NCI-H1436 treated with DMSO at 0.1 percent for 48 hours (cell line): ENCODE measurements at regions not wholly inside any gene's neighbourhood (a gene's known extent, or its start where the extent isn't known, plus 50 kb on each side); places are given as distances from the start of the nearest gene placed in this dataset.
"Not testable (repeated sequence)": the region's sequence is repeated elsewhere in the genome, so short reads cannot be mapped to it uniquely, and the experiment has no call there.

ENCODE experiments used
- DNase-seq: peaks from one replicate; lab custom pipeline; 2025; lab: John Stamatoyannopoulos, UW

DNA sequence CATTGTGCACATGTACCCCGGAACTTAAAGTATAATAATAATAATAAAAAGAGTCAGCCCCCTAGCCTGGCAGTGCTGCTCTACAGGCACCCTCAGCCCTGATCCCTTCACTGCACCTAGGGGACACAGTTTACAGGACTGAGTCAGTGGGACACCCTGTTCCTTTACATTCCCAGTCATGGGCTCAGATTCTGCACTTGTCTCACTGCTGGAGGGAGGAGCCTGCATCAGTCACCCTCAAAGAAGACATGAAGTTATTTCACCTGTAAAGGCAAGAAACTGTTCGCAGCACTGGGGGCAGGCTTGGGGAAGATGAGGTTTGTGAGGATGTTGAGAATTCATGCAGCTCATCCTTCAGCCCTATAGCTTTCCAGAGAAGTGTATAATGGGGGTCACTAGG is 50.7 kb upstream of the VPREB1 start:
- no peak for DNase-seq

DNA sequence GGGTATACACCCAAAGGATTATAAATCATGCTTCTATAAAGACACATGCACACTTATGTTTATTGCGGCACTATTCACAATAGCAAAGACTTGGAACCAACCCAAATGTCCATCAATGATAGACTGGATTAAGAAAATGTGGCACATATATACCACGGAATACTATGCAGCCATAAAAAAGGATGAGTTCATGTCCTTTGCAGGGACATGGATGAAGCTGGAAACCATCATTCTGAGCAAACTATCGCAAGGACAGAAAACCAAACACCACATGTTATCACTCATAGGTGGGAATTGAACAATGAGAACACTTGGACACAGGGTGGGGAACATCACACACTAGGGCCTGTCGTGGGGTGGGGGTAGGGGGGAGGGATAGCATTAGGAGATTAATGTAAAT is 51.1 kb upstream of the VPREB1 start:
- not testable (repeated sequence) for DNase-seq

- DNase-seq: not testable (repeated sequence)
Measured at GRCh38 chr22:22193006-22193405, 51.6 kb upstream of the VPREB1 start.

DNA sequence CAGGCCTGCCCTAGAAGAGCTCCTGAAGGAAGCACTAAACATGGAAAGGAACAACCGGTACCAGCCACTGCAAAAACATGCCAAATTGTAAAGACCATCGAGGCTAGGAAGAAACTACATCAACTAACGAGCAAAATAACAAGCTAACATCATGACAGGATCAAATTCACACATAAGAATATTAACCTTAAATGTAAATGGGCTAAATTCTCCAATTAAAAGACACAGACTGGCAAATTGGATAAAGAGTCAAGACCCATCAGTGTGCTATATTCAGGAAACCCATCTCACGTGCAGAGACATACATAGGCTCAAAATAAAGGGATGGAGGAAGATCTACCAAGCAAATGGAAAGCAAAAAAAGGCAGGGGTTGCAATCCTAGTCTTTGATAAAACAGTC is 54.8 kb upstream of the VPREB1 start:
- not testable (repeated sequence) for DNase-seq

DNA sequence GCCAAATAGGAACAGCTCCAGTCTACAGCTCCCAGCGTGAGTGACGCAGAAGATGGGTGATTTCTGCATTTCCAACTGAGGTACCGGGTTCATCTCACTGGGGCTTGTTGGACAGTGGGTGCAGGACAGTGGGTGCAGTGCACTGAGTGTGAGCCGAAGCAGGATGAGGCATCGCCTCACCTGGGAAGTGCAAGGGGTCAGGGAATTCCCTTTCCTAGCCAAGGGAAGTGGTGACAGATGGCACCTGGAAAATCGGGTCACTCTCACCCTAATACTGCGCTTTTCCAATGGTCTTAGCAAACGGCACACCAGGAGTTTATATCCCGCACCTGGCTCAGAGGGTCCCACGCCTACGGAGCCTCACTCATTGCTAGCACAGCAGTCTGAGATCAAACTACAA is 56.7 kb upstream of the VPREB1 start:
- not testable (repeated sequence) for DNase-seq

- no peak for DNase-seq
Measured at GRCh38 chr22:22187299-22187698, 57.3 kb upstream of the VPREB1 start.

GRCh38 chr22:22185844-22186499 is 58.6 kb upstream of the VPREB1 start:
- no peak for DNase-seq

GRCh38 chr22:22185217-22185616 is 59.4 kb upstream of the VPREB1 start:
- DNase-seq: no peak

GRCh38 chr22:22184277-22184807 is 60.2 kb upstream of the VPREB1 start:
- DNase-seq: no peak

DNA sequence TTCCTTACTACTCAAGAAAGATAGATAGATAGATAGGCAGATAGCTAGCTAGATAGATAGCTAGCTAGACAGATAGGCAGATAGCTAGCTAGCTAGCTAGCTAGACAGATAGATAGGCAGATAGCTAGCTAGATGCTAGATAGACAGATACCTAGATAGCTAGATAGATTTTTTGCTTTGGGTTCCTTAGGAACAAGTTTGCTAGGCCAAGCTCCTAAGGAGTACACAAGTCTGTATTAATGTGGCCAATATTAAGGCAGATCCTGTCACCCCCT is 61.7 kb upstream of the VPREB1 start:
- no peak for DNase-seq

DNA sequence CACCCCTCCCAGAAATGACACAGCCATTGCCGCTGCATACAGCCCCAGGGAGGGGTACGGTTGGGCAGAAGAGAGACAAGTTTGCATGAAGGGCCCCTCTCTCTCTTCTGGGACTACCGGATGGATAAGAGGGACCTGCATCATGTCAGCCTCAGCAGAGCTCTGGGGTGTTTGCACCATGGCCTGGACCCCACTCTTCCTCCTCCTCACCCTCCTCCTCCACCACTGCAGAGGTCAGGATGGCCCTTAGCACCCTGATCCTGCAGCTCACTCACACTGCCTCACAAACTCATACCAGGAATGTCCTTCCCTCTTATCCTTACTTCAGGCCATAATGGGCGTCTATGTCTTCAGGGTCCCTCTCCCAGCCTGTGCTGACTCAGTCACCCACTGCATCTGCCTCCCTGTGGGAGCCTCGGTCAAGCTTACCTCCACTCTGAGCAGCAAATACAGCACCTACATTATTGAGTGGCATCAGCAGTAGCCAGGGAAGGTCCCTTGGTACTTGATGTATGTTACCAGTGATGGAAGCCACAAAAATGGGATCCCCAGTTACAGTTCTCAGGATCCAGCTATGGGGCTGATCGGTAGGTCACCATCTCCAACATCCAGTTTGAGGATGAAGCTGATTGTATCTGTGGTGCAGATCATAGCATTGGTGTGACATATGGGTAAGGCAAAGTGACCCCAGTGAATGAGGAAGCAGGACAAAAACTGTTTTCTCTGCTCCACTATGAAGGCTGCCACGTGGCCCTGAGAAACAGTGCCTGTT is 62.2 kb upstream of the VPREB1 start:
- DNase-seq: no peak

GRCh38 chr22:22181341-22181850 is 63.2 kb upstream of the VPREB1 start:
- DNase-seq: no peak

GRCh38 chr22:22180738-22181285 is 63.8 kb upstream of the VPREB1 start:
- DNase-seq: no peak

GRCh38 chr22:22179858-22180257 is 64.7 kb upstream of the VPREB1 start:
- no peak for DNase-seq

DNA sequence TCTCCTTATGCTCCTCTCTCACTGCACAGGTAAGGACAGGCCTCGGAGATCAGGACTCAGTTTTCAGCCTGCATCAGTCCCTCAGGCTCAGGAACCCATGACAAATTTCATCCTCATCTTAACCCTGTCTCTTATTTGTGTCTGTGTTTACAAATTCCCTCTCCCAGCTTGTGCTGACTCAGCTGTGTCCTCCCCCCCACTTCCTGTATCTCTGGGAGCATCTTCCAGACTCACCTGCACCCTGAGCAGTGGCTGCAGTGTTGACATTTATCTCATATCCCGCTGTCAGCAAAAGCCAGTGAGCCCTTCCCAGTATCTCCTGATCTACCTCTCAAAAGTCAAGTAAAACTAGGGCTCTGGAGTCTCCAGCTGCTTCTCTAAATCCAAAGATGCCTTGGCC is 65.6 kb upstream of the VPREB1 start:
- no peak for DNase-seq

DNA sequence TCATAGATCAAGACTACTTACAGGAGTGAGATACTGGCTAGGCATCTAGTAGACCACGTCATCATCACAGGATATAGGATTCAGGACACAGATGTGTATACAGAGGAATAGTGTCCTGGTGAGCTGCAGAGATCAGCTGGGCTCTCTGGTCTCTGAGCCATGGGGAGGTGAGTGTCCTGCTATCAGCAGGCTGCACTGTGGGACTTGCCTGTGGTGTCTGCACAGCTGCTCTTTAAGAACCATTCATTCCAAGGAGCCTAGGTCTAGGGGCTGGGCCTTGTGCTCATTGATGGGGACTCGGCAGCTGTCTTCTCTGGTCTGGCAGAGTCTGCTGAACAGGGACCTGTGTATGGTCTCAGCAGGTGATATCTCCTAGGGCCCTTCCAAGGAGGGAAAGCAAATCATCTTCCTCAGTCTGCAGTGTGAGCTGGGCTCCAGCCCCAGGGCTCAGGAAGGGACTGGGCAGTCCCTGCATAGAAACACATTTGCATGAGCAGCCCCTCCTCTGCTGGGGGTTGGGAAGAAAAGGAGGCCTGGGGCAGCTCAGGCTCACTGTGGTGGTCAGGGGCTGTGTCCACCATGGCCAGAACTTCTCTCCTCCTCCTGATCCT is 66.1 kb upstream of the VPREB1 start:
- DNase-seq: no peak

DNA sequence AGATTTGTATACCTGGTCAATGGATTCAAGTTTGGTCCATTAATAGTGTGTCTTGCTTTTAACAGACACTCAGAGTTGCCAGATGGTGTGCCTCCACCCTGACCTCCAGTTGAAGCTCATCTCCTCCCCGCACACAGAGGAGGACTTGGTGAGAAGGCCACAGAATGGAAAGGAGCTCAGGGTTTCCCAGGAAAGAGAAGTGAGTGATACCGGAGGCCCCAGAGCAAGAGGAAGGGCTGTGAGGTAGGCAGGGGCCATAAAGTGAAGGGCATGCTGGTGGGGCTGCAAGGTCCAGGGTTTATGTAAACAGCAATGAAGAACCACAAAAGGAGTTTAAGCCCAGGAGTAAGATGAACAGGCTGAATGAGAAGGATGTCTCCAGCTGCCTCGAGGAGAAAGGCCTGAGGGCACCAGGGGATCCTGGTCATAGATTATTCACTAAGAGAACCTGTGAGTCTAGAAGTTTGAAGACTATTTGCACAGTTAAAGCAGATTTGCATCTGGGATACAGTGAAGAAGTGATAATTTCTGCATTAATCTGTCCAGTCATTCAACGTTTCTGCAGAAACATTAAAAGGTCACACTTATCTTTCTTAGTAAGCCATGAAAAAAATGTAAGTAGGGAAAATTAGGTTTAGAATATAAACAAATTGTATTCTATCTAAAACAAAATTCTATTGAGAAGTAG is 67.5 kb upstream of the VPREB1 start:
- no peak for DNase-seq

DNA sequence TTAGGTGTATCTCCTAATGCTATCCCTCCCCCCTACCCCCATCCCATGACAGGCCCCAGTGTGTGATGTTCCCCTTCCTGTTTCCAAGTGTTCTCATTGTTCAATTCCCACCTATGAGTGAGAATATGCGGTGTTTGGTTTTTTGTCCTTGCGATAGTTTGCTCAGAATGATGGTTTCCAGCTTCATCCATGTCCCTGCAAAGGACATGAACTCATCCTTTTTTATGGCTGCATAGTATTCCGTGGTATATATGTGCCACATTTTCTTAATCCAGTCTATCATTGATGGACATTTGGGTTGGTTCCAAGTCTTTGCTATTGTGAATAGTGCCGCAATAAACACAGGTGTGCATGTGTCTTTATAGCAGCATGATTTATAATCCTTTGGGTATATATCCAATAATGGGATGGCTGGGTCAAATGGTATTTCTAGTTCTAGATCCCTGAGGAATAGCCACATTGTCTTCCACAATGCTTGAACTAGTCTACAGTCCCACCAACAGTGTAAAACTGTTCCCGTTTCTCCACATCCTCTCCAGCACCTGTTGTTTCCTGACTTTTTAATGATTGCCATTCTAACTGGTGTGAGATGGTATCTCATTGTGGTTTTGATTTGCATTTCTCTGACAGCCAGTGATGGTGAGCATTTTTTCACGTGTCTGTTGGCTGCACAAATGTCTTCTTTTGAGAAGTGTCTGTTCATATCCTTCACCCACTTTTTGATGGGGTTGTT is 71.5 kb upstream of the VPREB1 start:
- not testable (repeated sequence) for DNase-seq

GRCh38 chr22:22171357-22172218 is 73.0 kb upstream of the VPREB1 start:
- no peak for DNase-seq

- DNase-seq: no peak
Measured at GRCh38 chr22:22169923-22170322, 74.7 kb upstream of the VPREB1 start.
